H1 (cell line): ENCODE measurements at regions not wholly inside any gene's neighbourhood (a gene's known extent, or its start where the extent isn't known, plus 50 kb on each side); places are given as distances from the start of the nearest gene placed in this dataset.

ENCODE experiments used
- CEBPB ChIP-seq: IDR thresholded peaks from 2 replicates; pipeline ENCODE4 v1.6.1; 2012; ENCODE audit warnings: low read depth, low read length
- CTCF ChIP-seq, 3 experiments: IDR thresholded peaks; 1 replicate in 2 of 3; 2 replicates in 1 of 3; pipeline versions ENCODE4 v1.5.1 to v1.6.1; 2011; ENCODE audit warnings: low read length in 3 of 3, mild to moderate bottlenecking in 3 of 3, inconsistent platforms in 2 of 3, low read depth in 1 of 3, moderate library complexity in 1 of 3; ENCODE audit not compliant: insufficient read depth in 1 of 3; ENCODE audit errors: control extremely low read depth in 1 of 3
- EP300 ChIP-seq, 2 experiments: IDR thresholded peaks; 1 replicate in 1 of 2; 2 replicates in 1 of 2; pipeline ENCODE4 v1.6.1; 2011 to 2012; ENCODE audit warnings: low read depth in 2 of 2, low read length in 2 of 2, mild to moderate bottlenecking in 2 of 2, borderline replicate concordance in 1 of 2, inconsistent platforms in 1 of 2, moderate library complexity in 1 of 2
- EZH2 ChIP-seq: fragments of 200-600 bp; sonication (generic); IDR thresholded peaks from 2 replicates; pipeline ENCODE4 v1.7.1; 2012; ENCODE audit warnings: low read depth, mild to moderate bottlenecking, moderate library complexity, low read length, inconsistent platforms; ENCODE audit not compliant: severe bottlenecking
- PHF8 ChIP-seq: fragments of 200-600 bp; sonication (generic); conservative IDR thresholded peaks from 2 replicates; pipeline ENCODE4 v1.7.1; 2012; ENCODE audit warnings: low read depth, mild to moderate bottlenecking, inconsistent platforms, low read length, moderate library complexity
- TF ChIP-seq, protein P1 (sequence below): IDR thresholded peaks from 2 replicates; pipeline ENCODE4 v1.6.1; 2012; ENCODE audit warnings: inconsistent platforms

DNA sequence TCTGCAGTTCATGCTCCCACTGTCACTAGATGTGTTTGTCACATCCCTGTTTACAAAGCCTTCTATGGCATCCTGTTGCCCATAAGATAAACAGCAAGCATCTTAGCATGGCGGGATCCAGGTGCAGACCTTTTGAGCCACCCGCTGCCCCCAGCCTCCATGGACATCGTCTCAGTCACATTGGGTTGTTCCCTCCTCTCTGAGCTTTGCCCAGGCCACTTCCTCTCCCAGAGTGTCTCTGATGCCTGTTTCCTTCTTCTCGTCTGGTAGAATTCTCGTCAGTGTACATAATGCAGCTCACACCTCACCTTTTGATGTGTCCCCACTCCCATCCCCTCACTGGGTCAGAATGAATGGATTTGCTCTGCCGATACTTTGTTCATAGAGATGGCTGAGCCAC lies 239.0 kb upstream of the APCDD1 start:
- TF ChIP-seq CTCF (IDR thresholded peaks at IDR 0.05; ENCODE audit: control extremely low read depth in 1 of 3, insufficient read depth in 1 of 3, low read depth in 1 of 3, low read length in 3 of 3) (no peak), EP300 (IDR thresholded peaks at IDR 0.05; ENCODE audit: borderline replicate concordance in 1 of 2, low read depth in 2 of 2, low read length in 2 of 2) (no peak), CEBPB (no peak), PHF8 (no peak), EZH2 (no peak)
- TF ChIP-seq, protein P1, sequence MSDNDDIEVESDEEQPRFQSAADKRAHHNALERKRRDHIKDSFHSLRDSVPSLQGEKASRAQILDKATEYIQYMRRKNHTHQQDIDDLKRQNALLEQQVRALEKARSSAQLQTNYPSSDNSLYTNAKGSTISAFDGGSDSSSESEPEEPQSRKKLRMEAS, result no peak
